Nephron progenitor cell (in vitro differentiated cells): ENCODE measurements at regions not wholly inside any gene's neighbourhood (a gene's known extent, or its start where the extent isn't known, plus 50 kb on each side); places are given as distances from the start of the nearest gene placed in this dataset.

Experiments
- DNase-seq: peaks from one replicate; pipeline ENCODE4 v3.0.0; 2021
- H3K27ac Mint-ChIP-seq: 2 replicates; pipeline ENCODE4 v1.8.0; 2021; ENCODE audit warnings: mild to moderate bottlenecking, moderate library complexity, mixed read lengths
- H3K27me3 Mint-ChIP-seq: 2 replicates; pipeline ENCODE4 v1.8.0; 2021; ENCODE audit warnings: mild to moderate bottlenecking, low read depth, mixed read lengths; ENCODE audit not compliant: poor library complexity
- H3K36me3 Mint-ChIP-seq: 2 replicates; pipeline ENCODE4 v1.8.0; 2021; ENCODE audit warnings: low read depth, mixed read lengths
- H3K4me1 Mint-ChIP-seq: 2 replicates; pipeline ENCODE4 v1.8.0; 2021; ENCODE audit warnings: mixed read lengths
- H3K4me3 Mint-ChIP-seq: 2 replicates; pipeline ENCODE4 v1.8.0; 2021; ENCODE audit warnings: mild to moderate bottlenecking, moderate library complexity, mixed read lengths
- H3K9me3 Mint-ChIP-seq: 2 replicates; pipeline ENCODE4 v1.8.0; 2021; ENCODE audit warnings: mild to moderate bottlenecking, moderate library complexity, mixed read lengths
- CTCF ChIP-seq: fragments of 200-600 bp; sonication (generic); IDR thresholded peaks from 2 replicates; pipeline ENCODE4 v1.5.0; 2021; ENCODE audit warnings: antibody characterized with exemption

GRCh38 chr13:77377016-77377415 is 50.1 kb upstream of the MYCBP2 start:
- TF ChIP-seq CTCF = no peak
- DNase-seq = no peak
- Mint-ChIP-seq H3K27me3 (peaks cover 7% of the 10 kb centered on the region), H3K36me3 (no peaks in the 10 kb centered on the region), H3K9me3 (no peaks in the 10 kb centered on the region), H3K4me3 (no peak overlapping the region), H3K27ac (no peak overlapping the region), H3K4me1 (no peaks in the 10 kb centered on the region)
